ENCODE measurements at regions not wholly inside any gene's neighbourhood (a gene's known extent, or its start where the extent isn't known, plus 50 kb on each side); places are given as distances from the start of the nearest gene placed in this dataset.

- Histone ChIP-seq H3K9me2 (replicated peaks; ENCODE audit: low read depth, low read length) (no peaks in the 10 kb centered on the region), H3K4me1 (ENCODE audit: insufficient read depth, low read length, poor library complexity, severe bottlenecking) (no peaks in the 10 kb centered on the region), H3K27me3 (ENCODE audit: insufficient read depth, low read length, poor library complexity, severe bottlenecking) (no peaks in the 10 kb centered on the region), H3F3A (ENCODE audit: low read depth) (no peaks in the 10 kb centered on the region), H3K9me3 (ENCODE audit: insufficient read depth, low read depth, low read length) (peaks cover 5% of the 10 kb centered on the region; the same call in 1 of the 2 replicates), H2AFZ (ENCODE audit: low read length) (no peak overlapping the region), H3K36me3 (ENCODE audit: insufficient read depth, low read length) (no peaks in the 10 kb centered on the region), H3K79me2 (ENCODE audit: insufficient read depth, low read length) (no peaks in the 10 kb centered on the region), H3K4me2 (ENCODE audit: low read depth, low read length, poor library complexity, severe bottlenecking) (no peak overlapping the region), H4K20me1 (ENCODE audit: insufficient read depth, low read length, poor library complexity, severe bottlenecking) (no peaks in the 10 kb centered on the region), H3K4me3 (ENCODE audit: low read length, poor library complexity, severe bottlenecking) (no peak overlapping the region), H3K9ac (ENCODE audit: low read depth, low read length, poor library complexity, severe bottlenecking) (no peak overlapping the region)
- no peak for TF ChIP-seq CTCF (conservative IDR thresholded peaks at IDR 0.05; ENCODE audit: low read length)
These were observed 91.9 kb upstream of the HSF2 start for GRCh38 chr6:122307577-122307976.

- Histone ChIP-seq H2AFZ (ENCODE audit: low read length) (no peak overlapping the region), H3K9me3 (ENCODE audit: insufficient read depth, low read depth, low read length) (peaks cover 5% of the 10 kb centered on the region; the same call in 1 of the 2 replicates), H3F3A (ENCODE audit: low read depth) (no peaks in the 10 kb centered on the region), H3K4me2 (ENCODE audit: low read depth, low read length, poor library complexity, severe bottlenecking) (no peak overlapping the region), H3K27me3 (ENCODE audit: insufficient read depth, low read length, poor library complexity, severe bottlenecking) (no peaks in the 10 kb centered on the region), H3K79me2 (ENCODE audit: insufficient read depth, low read length) (no peaks in the 10 kb centered on the region), H3K4me3 (ENCODE audit: low read length, poor library complexity, severe bottlenecking) (no peak overlapping the region), H3K4me1 (ENCODE audit: insufficient read depth, low read length, poor library complexity, severe bottlenecking) (no peaks in the 10 kb centered on the region), H3K9ac (ENCODE audit: low read depth, low read length, poor library complexity, severe bottlenecking) (no peak overlapping the region), H3K9me2 (replicated peaks; ENCODE audit: low read depth, low read length) (no peaks in the 10 kb centered on the region), H3K36me3 (ENCODE audit: insufficient read depth, low read length) (no peaks in the 10 kb centered on the region), H4K20me1 (ENCODE audit: insufficient read depth, low read length, poor library complexity, severe bottlenecking) (no peaks in the 10 kb centered on the region)
- TF ChIP-seq EZH2phosphoT487 (IDR thresholded peaks at IDR 0.05; ENCODE audit: borderline replicate concordance) (no peak), CTCF (conservative IDR thresholded peaks at IDR 0.05; ENCODE audit: low read length) (no peak)
These were observed 91.4 kb upstream of the HSF2 start for GRCh38 chr6:122308074-122308473.

GRCh38 chr6:122315842-122316241, 83.6 kb upstream of the HSF2 start:
- H4K20me1 ChIP-seq (ENCODE audit: insufficient read depth, low read length, poor library complexity, severe bottlenecking): no peaks in the 10 kb centered on the region
- H3K79me2 ChIP-seq (ENCODE audit: insufficient read depth, low read length): no peaks in the 10 kb centered on the region
- H3K4me2 ChIP-seq (ENCODE audit: low read depth, low read length, poor library complexity, severe bottlenecking): no peak overlapping the region
- H3F3A ChIP-seq (ENCODE audit: low read depth): no peaks in the 10 kb centered on the region
- no peaks in the 10 kb centered on the region for H3K36me3 ChIP-seq (ENCODE audit: insufficient read depth, low read length)
- H3K27me3 ChIP-seq (ENCODE audit: insufficient read depth, low read length, poor library complexity, severe bottlenecking): no peaks in the 10 kb centered on the region
- H3K9ac ChIP-seq (ENCODE audit: low read depth, low read length, poor library complexity, severe bottlenecking): no peak overlapping the region
- H3K4me3 ChIP-seq (ENCODE audit: low read length, poor library complexity, severe bottlenecking): no peak overlapping the region
- H3K9me2 ChIP-seq (replicated peaks; ENCODE audit: low read depth, low read length): no peaks in the 10 kb centered on the region
- TF ChIP-seq CTCF (conservative IDR thresholded peaks at IDR 0.05; ENCODE audit: low read length) (no peak), EZH2phosphoT487 (IDR thresholded peaks at IDR 0.05; ENCODE audit: borderline replicate concordance) (no peak)
- H3K9me3 ChIP-seq (ENCODE audit: insufficient read depth, low read depth, low read length): no peaks in the 10 kb centered on the region
- H2AFZ ChIP-seq (ENCODE audit: low read length): no peak overlapping the region
- H3K4me1 ChIP-seq (ENCODE audit: insufficient read depth, low read length, poor library complexity, severe bottlenecking): no peaks in the 10 kb centered on the region

Data from Loucy (cell line).